Stimulated activated CD4-positive, alpha-beta T cell treated with anti-CD3 and anti-CD28 coated beads, Interleukin-12 subunit alpha, Interleukin-12 subunit beta, amount 100 ng/mL, for 24 hours (primary cell): ENCODE measurements at regions not wholly inside any gene's neighbourhood (a gene's known extent, or its start where the extent isn't known, plus 50 kb on each side); places are given as distances from the start of the nearest gene placed in this dataset.
"Not testable (repeated sequence)": the region's sequence is repeated elsewhere in the genome, so short reads cannot be mapped to it uniquely, and the experiment has no call there.

Source experiments
- DNase-seq, 2 experiments: peaks; one replicate each; pipeline ENCODE4 v3.0.0-alpha.2; 2020; ENCODE audit warnings: low read depth in 2 of 2

- not testable (repeated sequence) for DNase-seq
Measured at GRCh38 chr4:150026987-150027386, 51.3 kb upstream of the DCLK2 start.
